GM12878 (cell line): ENCODE measurements at regions not wholly inside any gene's neighbourhood (a gene's known extent, or its start where the extent isn't known, plus 50 kb on each side); places are given as distances from the start of the nearest gene placed in this dataset.

ENCODE experiments used
- ATAC-seq: fragments of 200-7000 bp; cut with Tn5 transposase; 3 replicates; pipeline ENCODE4 v1.9.1; 2020; ENCODE audit warnings: mild to moderate bottlenecking, moderate library complexity
- BruUV-seq: library from RNA; stranded (reverse); fragments of 400-500 nt; replicated peaks from 2 replicates; lab custom pipeline; 2021; lab: Mats Ljungman, UMichigan
- CTCF ChIA-PET: fragments of 300-600 bp; sonication (Branson Sonifier 250); formaldehyde crosslinking; extraction: SDS; loops from one replicate; lab custom pipeline; 2021; ENCODE audit warnings: inconsistent platforms; lab: Yijun Ruan, JAX
- POLR2A ChIA-PET: fragments of 350-600 bp; formaldehyde crosslinking; extraction: SDS; loops from one replicate; lab custom pipeline; 2021; ENCODE audit warnings: inconsistent platforms; lab: Charles Lee
- RAD21 ChIA-PET: fragments of 300-600 bp; sonication (Branson Sonifier 250); formaldehyde crosslinking; loops from one replicate; lab custom pipeline; 2023; ENCODE audit warnings: antibody characterized with exemption; ENCODE audit not compliant: unreplicated experiment; lab: Charles Lee
- SMC1A ChIA-PET: fragments of 300-600 bp; sonication (Branson Sonifier 250); formaldehyde crosslinking; loops from one replicate; lab custom pipeline; 2023; ENCODE audit not compliant: unreplicated experiment, uncharacterized antibody; lab: Charles Lee
- DNase-seq: peaks from one replicate; pipeline ENCODE4 v3.0.0-alpha.2; 2011; ENCODE audit warnings: low read depth, low spot score
- FAIRE-seq: peaks from 3 replicates; lab custom pipeline; 2011; peaks lifted over from hg19 to GRCh38; lab: Jason Lieb, UNC
- H2AFZ ChIP-seq: 2 replicates; pipeline ENCODE4 v1.6.0; 2011; ENCODE audit warnings: low read depth, low read length, control low read depth; ENCODE audit not compliant: control insufficient read depth
- H3K27ac ChIP-seq: 2 replicates; pipeline ENCODE4 v1.5.1; 2011; ENCODE audit warnings: control low read depth; ENCODE audit not compliant: control insufficient read depth, insufficient read depth
- H3K27me3 ChIP-seq, 2 experiments: replicated peaks in 1 of 2; 2 replicates each; pipeline versions ENCODE4 v1.6.0 to v1.6.1; 2011; ENCODE audit warnings: low read length in 1 of 2; ENCODE audit not compliant: control insufficient read depth in 2 of 2, insufficient read depth in 2 of 2
- H3K36me3 ChIP-seq, 2 experiments: 2 replicates each; pipeline ENCODE4 v1.5.1; 2011; ENCODE audit warnings: low read length in 1 of 2; ENCODE audit not compliant: control insufficient read depth in 2 of 2, insufficient read depth in 2 of 2
- H3K4me1 ChIP-seq: 2 replicates; pipeline ENCODE4 v1.6.1; 2011; ENCODE audit warnings: mild to moderate bottlenecking, low read length, moderate library complexity, mixed read lengths; ENCODE audit not compliant: control insufficient read depth, insufficient read depth
- H3K4me2 ChIP-seq: 2 replicates; pipeline ENCODE4 v1.6.0; 2011; ENCODE audit warnings: control low read depth; ENCODE audit not compliant: control insufficient read depth, insufficient read depth
- H3K4me3 ChIP-seq: fragments of 200-600 bp; sonication (generic); 2 replicates; pipeline ENCODE4 v1.5.1; 2016
- H3K79me2 ChIP-seq: 2 replicates; pipeline ENCODE4 v1.6.0; 2011; ENCODE audit warnings: low read length; ENCODE audit not compliant: control insufficient read depth, insufficient read depth
- H3K9ac ChIP-seq: 2 replicates; pipeline ENCODE4 v1.8.0; 2011; ENCODE audit warnings: low read length, control low read depth, mixed read lengths; ENCODE audit not compliant: control insufficient read depth, insufficient read depth
- H3K9me3 ChIP-seq: replicated peaks from 3 replicates; pipeline ENCODE4 v1.5.1; 2011; ENCODE audit warnings: mild to moderate bottlenecking, low read length; ENCODE audit not compliant: control insufficient read depth, insufficient read depth
- H4K20me1 ChIP-seq: 2 replicates; pipeline ENCODE4 v1.6.0; 2011; ENCODE audit not compliant: control insufficient read depth, insufficient read depth
- BCL11A ChIP-seq: IDR thresholded peaks from 2 replicates; pipeline ENCODE4 v1.6.1; 2011; ENCODE audit warnings: low read depth, low read length
- BRCA1 ChIP-seq: IDR thresholded peaks from 2 replicates; pipeline ENCODE4 v1.6.1; 2011; ENCODE audit warnings: low read depth, low read length, improper control_type of control experiment
- CHD1 ChIP-seq: IDR thresholded peaks from 2 replicates; pipeline ENCODE4 v1.6.1; 2012; ENCODE audit warnings: low read depth, low read length, improper control_type of control experiment
- CHD2 ChIP-seq: IDR thresholded peaks from 2 replicates; pipeline ENCODE4 v1.6.1; 2011; ENCODE audit warnings: low read depth, low read length, improper control_type of control experiment, borderline replicate concordance
- CTCF ChIP-seq, 3 experiments: IDR thresholded peaks in 2 of 3; conservative IDR thresholded peaks in 1 of 3; 2 replicates each; pipeline ENCODE4 v1.5.1; 2011; ENCODE audit warnings: low read depth in 3 of 3, low read length in 3 of 3, mild to moderate bottlenecking in 3 of 3, control low read depth in 2 of 3, moderate library complexity in 2 of 3, inconsistent platforms in 1 of 3, mixed read lengths in 1 of 3; ENCODE audit not compliant: control insufficient read depth in 2 of 3, insufficient read depth in 1 of 3; ENCODE audit errors: extremely low read depth in 1 of 3
- ELK1 ChIP-seq: IDR thresholded peaks from 2 replicates; pipeline ENCODE4 v1.6.1; 2012; ENCODE audit warnings: low read depth, low read length, improper control_type of control experiment
- EZH2 ChIP-seq: IDR thresholded peaks from 2 replicates; pipeline ENCODE4 v1.6.1; 2012; ENCODE audit warnings: low read depth, mild to moderate bottlenecking, control low read depth, inconsistent platforms, low read length, borderline replicate concordance; ENCODE audit not compliant: control insufficient read depth
- FOS ChIP-seq: IDR thresholded peaks from 3 replicates; pipeline ENCODE4 v1.6.1; 2011; ENCODE audit warnings: borderline replicate concordance; ENCODE audit not compliant: insufficient read length; ENCODE audit errors: extremely low read depth
- YY1 ChIP-seq: IDR thresholded peaks from 2 replicates; pipeline ENCODE4 v1.6.1; 2011; ENCODE audit warnings: low read depth, mild to moderate bottlenecking, low read length
- ZBTB11 ChIP-seq: fragments of 450-650 bp; formaldehyde crosslinking; IDR thresholded peaks from 2 replicates; pipeline ENCODE4 v1.5.0; 2022; ENCODE audit warnings: mild to moderate bottlenecking, missing genetic modification characterization
- ZNF274 ChIP-seq: IDR thresholded peaks from one replicate; pipeline ENCODE4 v1.8.0; 2011; ENCODE audit not compliant: insufficient read length, insufficient read depth
- WGBS: methylation state at CpG from one replicate; pipeline ENCODE4 v1.1.6; 2016; ENCODE audit warnings: low lambda C conversion rate; ENCODE audit not compliant: insufficient replicate concordance, insufficient coverage; ENCODE audit errors: missing lambda C conversion rate; 5-methylcytosine and 5-hydroxymethylcytosine counted together
- in situ Hi-C: fragments of 300-500 bp; cut with MboI; formaldehyde crosslinking; loops from 9 replicates; pipeline ENCODE4 v1.14.3; 2018; ENCODE audit warnings: mixed read lengths
- intact Hi-C: fragments of 100-400 bp; cut with micrococcal nuclease; formaldehyde crosslinking; loops from one replicate; pipeline ENCODE4 v1.14.2; 2022; ENCODE audit not compliant: unreplicated experiment

GRCh38 chr9:129553277-129553676, 67.6 kb downstream of the C9orf50 start:
- no peak overlapping the region for H2AFZ ChIP-seq
- POLR2A ChIA-PET, result no interaction called here
- TF ChIP-seq FOS, result no peak
- no peaks in the 10 kb centered on the region; the same call in 1 of the 2 replicates for H4K20me1 ChIP-seq
- no peak for FAIRE-seq
- no TSS peak for BruUV-seq
- H3K4me3 ChIP-seq, result no peak overlapping the region
- no peak for ATAC-seq
- peaks cover 5 to 8% of the 10 kb centered on the region in 2 experiments; a peak in 3 of 4 replicates for H3K27me3 ChIP-seq
- no peak overlapping the region for H3K4me2 ChIP-seq
- SMC1A ChIA-PET, result interaction anchor here (0.6 to 1.2 kb wide), 3 partner anchors 21 to 422 kb away, joined by 3 read pairs; no protein-coding TSS in a partner anchor
- H3K9ac ChIP-seq, result no peak overlapping the region
- no peaks in the 10 kb centered on the region for H3K36me3 ChIP-seq
- no peaks in the 10 kb centered on the region for H3K9me3 ChIP-seq
- intact Hi-C loops, result no loop called here
- in situ Hi-C loops, result no loop called here
- CTCF ChIA-PET, result no interaction called here
- no peaks in the 10 kb centered on the region for H3K4me1 ChIP-seq
- no peak for DNase-seq
- H3K27ac ChIP-seq, result no peak overlapping the region
- RAD21 ChIA-PET, result no interaction called here
- no peaks in the 10 kb centered on the region for H3K79me2 ChIP-seq
- WGBS, result 28% methylated on average over 5 of the region's 5 CpGs

GRCh38 chr9:129552064-129552463, 68.8 kb downstream of the C9orf50 start:
- RAD21 ChIA-PET, result no interaction called here
- no peak overlapping the region for H3K4me2 ChIP-seq
- intact Hi-C loops (no loop called here), in situ Hi-C loops (no loop called here)
- no peak overlapping the region for H2AFZ ChIP-seq
- SMC1A ChIA-PET, result no interaction called here
- no peak overlapping the region for H3K27ac ChIP-seq
- BruUV-seq, result no TSS peak
- no peaks in the 10 kb centered on the region for H3K36me3 ChIP-seq
- DNase-seq (no peak), ATAC-seq (no peak), FAIRE-seq (no peak)
- no peaks in the 10 kb centered on the region; the same call in 1 of the 2 replicates for H4K20me1 ChIP-seq
- WGBS, result 51% methylated on average over 6 of the region's 6 CpGs
- no peaks in the 10 kb centered on the region for H3K4me1 ChIP-seq
- CTCF ChIA-PET, result no interaction called here
- H3K79me2 ChIP-seq, result no peaks in the 10 kb centered on the region
- H3K4me3 ChIP-seq, result no peak overlapping the region
- H3K9me3 ChIP-seq, result no peaks in the 10 kb centered on the region
- H3K27me3 ChIP-seq, result peaks cover 5 to 8% of the 10 kb centered on the region in 2 experiments; a peak in 3 of 4 replicates
- POLR2A ChIA-PET, result no interaction called here
- H3K9ac ChIP-seq, result no peak overlapping the region
- TF ChIP-seq BRCA1, result no peak
- TF ChIP-seq CHD2, result no peak
- TF ChIP-seq ZBTB11 (CRISPR knock-in tag), result no peak
- TF ChIP-seq BCL11A, result no peak
- TF ChIP-seq CHD1, result no peak
- no peak for TF ChIP-seq CTCF (IDR thresholded peaks at IDR 0.05 in 2 of 3, conservative IDR thresholded peaks at IDR 0.05 in 1 of 3; ENCODE audit: control insufficient read depth in 2 of 3, extremely low read depth in 1 of 3, insufficient read depth in 1 of 3, low read depth in 3 of 3, low read length in 3 of 3)
- TF ChIP-seq EZH2, result no peak
- TF ChIP-seq ZNF274, result no peak
- TF ChIP-seq ELK1, result no peak
- TF ChIP-seq YY1, result no peak
